IMR-90 (cell line): ENCODE measurements at regions not wholly inside any gene's neighbourhood (a gene's known extent, or its start where the extent isn't known, plus 50 kb on each side); places are given as distances from the start of the nearest gene placed in this dataset.

Source experiments
- ATAC-seq: fragments of 200-7000 bp; cut with Tn5 transposase; 2 replicates; pipeline ENCODE4 v1.9.1; 2020; ENCODE audit warnings: low read depth, mild to moderate bottlenecking, moderate library complexity
- BruUV-seq: library from RNA; stranded (reverse); fragments of 400-500 nt; replicated peaks from 2 replicates; lab custom pipeline; 2021; lab: Mats Ljungman, UMichigan
- CTCF ChIA-PET: fragments of 300-600 bp; formaldehyde crosslinking; extraction: SDS; loops from one replicate; lab custom pipeline; 2021; ENCODE audit warnings: antibody characterized with exemption; lab: Yijun Ruan, JAX
- POLR2A ChIA-PET: fragments of 300-600 bp; sonication (Branson Sonifier 250); formaldehyde crosslinking; loops from one replicate; lab custom pipeline; 2022; ENCODE audit warnings: antibody characterized with exemption; ENCODE audit not compliant: unreplicated experiment; lab: Charles Lee
- DNase-seq: peaks from one replicate; pipeline ENCODE4 v3.0.0; 2013
- H2AFZ ChIP-seq: replicated peaks from 2 replicates; pipeline ENCODE3; 2013; ENCODE audit warnings: low read length, mild to moderate bottlenecking; ENCODE audit not compliant: poor library complexity
- H2AK5ac ChIP-seq: 2 replicates; pipeline ENCODE4 v1.6.1; 2013; ENCODE audit warnings: low read depth, low read length, inconsistent platforms
- H2AK9ac ChIP-seq: replicated peaks from 2 replicates; pipeline ENCODE3; 2013; ENCODE audit warnings: mild to moderate bottlenecking, low read depth, low read length, moderate library complexity; ENCODE audit not compliant: poor library complexity
- H2BK120ac ChIP-seq: 2 replicates; pipeline ENCODE4 v1.6.1; 2013; ENCODE audit warnings: low read depth, low read length, inconsistent platforms
- H2BK15ac ChIP-seq: 3 replicates; pipeline ENCODE4 v1.6.1; 2013; ENCODE audit warnings: low read depth, low read length, inconsistent platforms
- H2BK20ac ChIP-seq: 2 replicates; pipeline ENCODE4 v1.6.1; 2013; ENCODE audit warnings: low read depth, mild to moderate bottlenecking, inconsistent platforms, low read length, moderate library complexity
- H2BK5ac ChIP-seq: 2 replicates; pipeline ENCODE4 v1.6.1; 2013; ENCODE audit warnings: mild to moderate bottlenecking, low read depth, low read length, inconsistent platforms; ENCODE audit not compliant: poor library complexity, severe bottlenecking
- H3K14ac ChIP-seq: replicated peaks from 2 replicates; pipeline ENCODE4 v1.6.1; 2013; ENCODE audit warnings: low read depth, low read length, inconsistent platforms
- H3K18ac ChIP-seq: 2 replicates; pipeline ENCODE4 v1.6.1; 2013; ENCODE audit warnings: low read depth, low read length, control low read depth
- H3K23ac ChIP-seq: 2 replicates; pipeline ENCODE4 v1.6.1; 2013; ENCODE audit warnings: low read depth, low read length, inconsistent platforms
- H3K27ac ChIP-seq: 2 replicates; pipeline ENCODE4 v1.5.1; 2013; ENCODE audit warnings: mild to moderate bottlenecking, control low read depth, low read length; ENCODE audit not compliant: insufficient read depth
- H3K27me3 ChIP-seq: 2 replicates; pipeline ENCODE4 v1.6.1; 2013; ENCODE audit warnings: low read length; ENCODE audit not compliant: control insufficient read depth, insufficient read depth
- H3K36me3 ChIP-seq: 2 replicates; pipeline ENCODE4 v1.6.1; 2013; ENCODE audit warnings: low read length, mixed read lengths; ENCODE audit not compliant: control insufficient read depth, insufficient read depth
- H3K4ac ChIP-seq: 2 replicates; pipeline ENCODE4 v1.6.1; 2013; ENCODE audit warnings: low read depth, low read length, inconsistent platforms
- H3K4me1 ChIP-seq: 2 replicates; pipeline ENCODE4 v1.6.1; 2013; ENCODE audit warnings: low read length, mixed read lengths; ENCODE audit not compliant: control insufficient read depth, insufficient read depth
- H3K4me2 ChIP-seq: 2 replicates; pipeline ENCODE4 v1.6.1; 2013; ENCODE audit warnings: low read depth, mild to moderate bottlenecking, control low read depth, low read length, moderate library complexity
- H3K4me3 ChIP-seq: 2 replicates; pipeline ENCODE4 v1.5.1; 2013; ENCODE audit warnings: low read depth, mild to moderate bottlenecking, control low read depth, low read length, moderate library complexity; ENCODE audit not compliant: insufficient read depth
- H3K56ac ChIP-seq: 2 replicates; pipeline ENCODE4 v1.6.1; 2013; ENCODE audit warnings: low read length, inconsistent platforms; ENCODE audit not compliant: insufficient read depth; ENCODE audit errors: extremely low read depth
- H3K79me1 ChIP-seq, 2 experiments: 2 replicates each; pipeline ENCODE4 v1.6.1; 2013; ENCODE audit warnings: low read length in 2 of 2, inconsistent platforms in 1 of 2, low read depth in 1 of 2
- H3K9ac ChIP-seq: 2 replicates; pipeline ENCODE4 v1.6.1; 2013; ENCODE audit warnings: low read depth, low read length, control low read depth
- H3K9me1 ChIP-seq: 2 replicates; pipeline ENCODE4 v1.6.1; 2013; ENCODE audit warnings: low read length, inconsistent platforms; ENCODE audit not compliant: insufficient read depth
- H3K9me3 ChIP-seq: 2 replicates; pipeline ENCODE4 v1.6.1; 2013; ENCODE audit warnings: low read length; ENCODE audit not compliant: control insufficient read depth, insufficient read depth
- H4K20me1 ChIP-seq: 2 replicates; pipeline ENCODE4 v1.6.1; 2013; ENCODE audit warnings: low read length, inconsistent platforms; ENCODE audit not compliant: insufficient read depth
- H4K5ac ChIP-seq: 2 replicates; pipeline ENCODE4 v1.6.1; 2013; ENCODE audit warnings: mild to moderate bottlenecking, low read depth, low read length, control low read depth
- H4K8ac ChIP-seq, 2 experiments: 2 replicates each; pipeline ENCODE4 v1.6.1; 2013; ENCODE audit warnings: low read depth in 2 of 2, low read length in 2 of 2, control low read depth in 1 of 2, inconsistent platforms in 1 of 2
- H4K91ac ChIP-seq: 2 replicates; pipeline ENCODE4 v1.6.1; 2013; ENCODE audit warnings: low read depth, low read length, inconsistent platforms; ENCODE audit not compliant: insufficient read depth
- CTCF ChIP-seq: conservative IDR thresholded peaks from 2 replicates; pipeline ENCODE4 v1.5.1; 2012; ENCODE audit warnings: mild to moderate bottlenecking, low read depth, low read length, improper control_type of control experiment
- ELK1 ChIP-seq: fragments of 150-350 bp; IDR thresholded peaks from 2 replicates; pipeline ENCODE4 v1.6.1; 2016; ENCODE audit warnings: low read depth, mild to moderate bottlenecking, low read length, moderate library complexity, borderline replicate concordance
- MAFK ChIP-seq: IDR thresholded peaks from 2 replicates; pipeline ENCODE4 v1.6.1; 2012; ENCODE audit warnings: low read depth, low read length, improper control_type of control experiment
- MAZ ChIP-seq: IDR thresholded peaks from 2 replicates; pipeline ENCODE4 v1.6.1; 2012; ENCODE audit warnings: low read depth, mild to moderate bottlenecking, low read length, improper control_type of control experiment, moderate library complexity, borderline replicate concordance
- POLR2A ChIP-seq: IDR thresholded peaks from 2 replicates; pipeline ENCODE4 v1.6.1; 2012; ENCODE audit warnings: mild to moderate bottlenecking, low read depth, low read length
- RAD21 ChIP-seq: IDR thresholded peaks from 2 replicates; pipeline ENCODE4 v1.6.1; 2012; ENCODE audit warnings: low read length, improper control_type of control experiment
- USF2 ChIP-seq: fragments of 150-350 bp; IDR thresholded peaks from 2 replicates; pipeline ENCODE4 v1.6.1; 2017; ENCODE audit warnings: mild to moderate bottlenecking, antibody characterized with exemption, low read length, low read depth
- WGBS, 2 experiments: methylation state at CpG; one replicate each; pipeline versions ENCODE4 v1.1.5 to v1.1.7; 2013; ENCODE audit warnings: missing lambda C conversion rate in 2 of 2; ENCODE audit not compliant: insufficient read length in 1 of 2; ENCODE audit errors: extremely low coverage in 2 of 2; 5-methylcytosine and 5-hydroxymethylcytosine counted together
- dilution Hi-C: fragments of 300-500 bp; cut with HindIII; formaldehyde crosslinking; loops from one replicate; pipeline ENCODE4 v1.14.3; 2018; ENCODE audit warnings: low sequenced_read_pairs; ENCODE audit not compliant: unreplicated experiment
- in situ Hi-C: fragments of 300-500 bp; cut with MboI; formaldehyde crosslinking; loops from 3 replicates; pipeline ENCODE4 v1.14.3; 2019; ENCODE audit warnings: low sequenced_read_pairs, inconsistent platforms, mixed read lengths
- intact Hi-C: fragments of 100-400 bp; cut with micrococcal nuclease; formaldehyde crosslinking; loops from 2 replicates; pipeline ENCODE4 v1.10.0; 2022

- ATAC-seq, result no peak
- POLR2A ChIA-PET, result no interaction called here
- no peak overlapping the region for H3K56ac ChIP-seq
- no peaks in the 10 kb centered on the region for H3K36me3 ChIP-seq
- H3K27me3 ChIP-seq, result no peaks in the 10 kb centered on the region
- DNase-seq, result no peak
- H4K91ac ChIP-seq, result no peak overlapping the region
- dilution Hi-C loops (no loop called here), intact Hi-C loops (no loop called here), in situ Hi-C loops (no loop called here)
- no peak overlapping the region for H2BK15ac ChIP-seq
- H3K9me1 ChIP-seq, result peaks cover 25% of the 10 kb centered on the region
- H3K4me1 ChIP-seq, result peaks cover 13% of the 10 kb centered on the region
- 100% methylated on average over 1 of the region's 6 CpGs; no CpG with 5 or more reads in 1 of the 2 experiments for WGBS, 2 experiments
- no peaks in the 10 kb centered on the region for H3K9me3 ChIP-seq
- H4K8ac ChIP-seq, result no peak overlapping the region
- H4K20me1 ChIP-seq, result no peaks in the 10 kb centered on the region
- no peak overlapping the region for H2AFZ ChIP-seq
- H2BK20ac ChIP-seq, result no peak overlapping the region; the same call in 1 of the 2 replicates
- H2AK5ac ChIP-seq, result no peak overlapping the region
- CTCF ChIA-PET, result no interaction called here
- no peak overlapping the region for H3K9ac ChIP-seq
- no peak overlapping the region for H3K4me2 ChIP-seq
- no peaks in the 10 kb centered on the region for H3K79me1 ChIP-seq
- no peak overlapping the region for H2BK5ac ChIP-seq
- no peak overlapping the region for H4K5ac ChIP-seq
- H2BK120ac ChIP-seq, result no peak overlapping the region
- no peak overlapping the region for H3K27ac ChIP-seq
- TF ChIP-seq USF2 (no peak), CTCF (no peak), MAFK (no peak), RAD21 (no peak), POLR2A (no peak), MAZ (no peak), ELK1 (no peak)
- H3K14ac ChIP-seq, result no peak overlapping the region
- H3K4ac ChIP-seq, result no peak overlapping the region
- no peak overlapping the region for H3K18ac ChIP-seq
- no peak overlapping the region for H3K4me3 ChIP-seq
- H3K23ac ChIP-seq, result no peak overlapping the region
- no TSS peak for BruUV-seq
- no peak overlapping the region for H2AK9ac ChIP-seq
These were observed 83.9 kb downstream of the UNC5CL start for GRCh38 chr6:40955178-40955545.
